Stimulated activated CD8-positive, alpha-beta memory T cell treated with anti-CD3 and anti-CD28 coated beads, Interleukin-2, amount 100 ng/mL, for 1 hour (primary cell): ENCODE measurements at regions not wholly inside any gene's neighbourhood (a gene's known extent, or its start where the extent isn't known, plus 50 kb on each side); places are given as distances from the start of the nearest gene placed in this dataset.

ENCODE experiments used
- DNase-seq, 2 donors: peaks; one replicate each; pipeline ENCODE4 v3.0.0-alpha.2; 2020; ENCODE audit warnings: low read depth in 2 of 2

- no peak for DNase-seq
These were observed 866.6 kb downstream of the BRD1 start for GRCh38 chr22:48960980-48961660.

- no peak for DNase-seq
These were observed 867.1 kb downstream of the BRD1 start for GRCh38 chr22:48960576-48960975.

DNA sequence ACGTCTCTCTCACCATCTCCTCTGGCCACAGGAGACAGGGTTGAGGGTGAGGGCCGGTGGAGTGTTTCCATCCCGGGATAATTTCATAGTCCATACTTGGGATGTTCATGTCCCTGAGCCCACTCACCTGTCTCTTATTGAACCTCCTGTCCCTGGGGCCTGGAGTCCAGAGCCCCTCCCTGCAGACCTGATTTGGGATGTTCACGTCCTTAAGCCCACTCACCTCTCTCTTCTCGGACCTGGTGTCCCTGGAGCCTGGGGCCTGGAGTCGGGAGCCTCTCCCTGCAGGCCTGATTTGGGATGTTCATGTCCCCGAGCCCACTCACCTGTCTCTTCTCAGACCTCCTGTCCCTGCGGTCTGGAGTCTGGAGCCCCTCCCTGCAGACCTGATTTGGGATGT, 868.2 kb downstream of the BRD1 start:
- no peak for DNase-seq

DNA sequence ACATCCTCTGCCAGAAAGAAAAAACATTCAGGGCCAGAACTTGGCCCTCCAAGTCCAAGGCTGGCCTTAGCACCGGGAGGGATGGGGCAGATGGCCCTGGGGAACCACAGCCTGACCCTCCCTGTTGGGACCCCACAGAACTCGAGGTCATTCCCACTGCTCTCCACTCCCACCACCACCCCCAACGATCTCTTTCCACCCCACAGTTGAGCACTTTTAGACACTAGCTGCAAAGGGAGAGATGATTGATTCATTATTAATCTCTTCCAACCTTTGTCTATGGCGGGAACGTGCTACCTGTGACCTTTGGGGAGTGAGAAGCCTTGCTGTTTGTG, 869.7 kb downstream of the BRD1 start:
- no peak for DNase-seq

DNA sequence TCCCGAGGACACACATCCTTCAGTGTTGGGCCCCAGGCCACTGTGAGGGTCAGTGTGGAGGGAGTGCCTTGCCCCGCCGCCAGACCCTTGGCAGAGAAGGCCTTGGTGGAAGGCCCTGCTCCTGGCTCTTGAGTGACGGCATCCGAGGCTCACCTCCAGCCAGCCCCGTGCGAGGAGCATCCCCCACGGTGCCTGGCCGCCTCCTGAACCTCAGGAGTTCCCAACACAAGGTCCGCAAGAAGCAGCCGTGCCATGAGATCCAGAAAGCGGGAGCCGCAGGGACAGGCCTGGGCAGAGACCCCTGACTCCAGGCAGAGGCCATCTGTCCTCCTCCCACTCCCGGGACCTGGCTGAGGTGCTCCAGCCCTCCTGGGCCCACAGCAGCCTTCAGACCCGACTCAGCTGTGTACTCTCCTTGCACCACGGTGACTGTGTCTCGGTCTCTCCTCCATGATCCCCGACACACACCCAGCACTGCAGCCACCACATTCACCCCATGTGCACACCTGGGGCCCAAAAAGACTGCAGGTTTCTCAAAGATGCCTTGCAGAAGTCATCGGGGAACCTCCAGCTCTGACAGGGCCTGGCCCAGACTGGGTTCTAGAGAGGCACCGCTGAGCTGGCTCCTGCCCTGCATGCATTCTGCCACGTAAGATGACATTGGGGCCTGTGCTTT, 870.2 kb downstream of the BRD1 start:
- no peak for DNase-seq

DNA sequence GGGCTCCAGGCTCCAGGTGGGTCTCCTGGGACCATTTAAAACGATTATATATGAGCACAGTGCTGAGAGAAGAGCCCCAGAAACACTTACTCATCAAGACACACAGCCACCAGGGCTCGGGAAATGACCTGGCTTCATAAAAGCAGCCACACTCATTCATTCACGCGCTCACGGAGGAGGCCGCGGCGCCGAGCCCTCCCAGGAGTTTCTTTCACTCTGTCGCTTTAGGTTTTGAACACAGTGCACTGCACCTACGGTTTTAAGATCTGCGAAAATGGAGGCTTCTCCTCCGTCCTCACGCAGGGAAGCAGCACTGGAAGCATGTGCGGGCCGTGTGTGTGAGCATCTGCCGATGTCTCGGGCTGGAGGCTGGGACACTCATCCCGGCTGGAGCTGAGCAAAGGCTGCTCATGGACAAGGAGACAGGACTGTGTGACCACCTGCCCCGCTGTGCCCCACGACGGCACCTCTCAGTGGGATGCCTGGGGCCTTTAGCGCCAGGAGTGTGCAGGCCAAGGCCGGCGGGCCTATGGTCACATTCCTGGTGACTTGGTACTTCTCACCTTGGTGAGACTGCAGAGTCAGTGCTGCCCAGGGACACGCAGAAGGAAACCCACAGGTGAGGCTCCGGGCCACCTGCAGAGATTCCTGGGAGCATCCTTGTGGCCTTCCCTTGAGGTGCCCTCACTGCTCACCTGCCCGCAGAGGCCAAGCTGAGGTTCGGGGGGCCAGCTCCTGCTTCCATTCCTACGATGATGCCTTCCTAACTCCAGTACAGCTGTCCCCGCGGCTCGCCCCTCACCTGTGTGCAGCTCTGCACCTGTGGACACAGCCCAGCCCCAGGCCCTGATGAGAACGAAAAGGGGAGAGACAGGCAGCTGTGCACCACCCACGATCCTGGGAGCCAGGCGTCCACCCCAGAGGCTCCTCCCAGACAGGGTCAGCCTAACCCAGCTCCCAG, 872.0 kb downstream of the BRD1 start:
- DNase-seq = no peak

DNA sequence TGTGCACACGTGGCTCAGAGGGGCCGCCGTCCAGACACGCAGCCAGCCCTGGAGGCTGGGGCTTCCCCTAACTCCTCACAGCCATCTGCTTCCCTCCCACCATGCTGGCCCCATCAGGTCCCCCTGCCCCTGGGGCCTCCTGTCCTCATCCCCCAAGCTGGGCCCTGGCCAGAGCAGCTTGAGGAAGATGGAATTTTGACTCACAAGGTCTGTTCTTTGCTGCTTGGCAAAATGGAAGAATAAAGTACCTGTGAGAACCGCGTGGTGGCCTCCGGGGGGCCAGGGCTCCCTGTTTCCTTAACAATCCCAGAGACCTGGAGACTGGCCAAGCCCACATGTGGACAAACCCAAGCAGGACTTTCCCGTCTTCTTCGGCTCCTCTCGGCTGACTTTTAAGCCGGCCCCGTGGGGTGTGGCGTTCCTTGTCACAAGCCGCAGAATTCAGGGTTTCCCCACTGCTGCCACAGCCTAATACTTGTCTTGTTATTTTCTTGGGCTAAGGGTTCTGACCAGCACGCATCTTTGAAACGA, 872.8 kb downstream of the BRD1 start:
- DNase-seq = no peak

DNA sequence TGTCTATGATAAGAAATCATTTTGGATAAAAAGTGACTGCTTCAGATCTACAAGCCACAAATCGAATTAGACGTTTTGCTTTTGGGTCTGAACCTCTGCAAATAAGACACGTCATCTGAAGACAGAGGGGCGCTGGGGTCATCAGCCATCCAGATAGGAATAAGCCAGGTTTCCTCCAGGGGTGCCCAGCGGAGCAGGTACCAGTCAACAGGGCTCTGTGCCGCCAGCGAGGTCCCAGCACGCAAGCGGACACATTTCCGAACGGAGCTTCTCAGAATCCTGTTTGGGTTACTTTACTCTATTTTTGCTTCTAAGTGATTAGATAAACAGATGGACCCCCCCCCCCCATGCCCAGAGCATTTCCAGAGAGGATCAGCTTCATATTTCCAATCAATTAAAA, 873.8 kb downstream of the BRD1 start:
- DNase-seq = no peak

DNA sequence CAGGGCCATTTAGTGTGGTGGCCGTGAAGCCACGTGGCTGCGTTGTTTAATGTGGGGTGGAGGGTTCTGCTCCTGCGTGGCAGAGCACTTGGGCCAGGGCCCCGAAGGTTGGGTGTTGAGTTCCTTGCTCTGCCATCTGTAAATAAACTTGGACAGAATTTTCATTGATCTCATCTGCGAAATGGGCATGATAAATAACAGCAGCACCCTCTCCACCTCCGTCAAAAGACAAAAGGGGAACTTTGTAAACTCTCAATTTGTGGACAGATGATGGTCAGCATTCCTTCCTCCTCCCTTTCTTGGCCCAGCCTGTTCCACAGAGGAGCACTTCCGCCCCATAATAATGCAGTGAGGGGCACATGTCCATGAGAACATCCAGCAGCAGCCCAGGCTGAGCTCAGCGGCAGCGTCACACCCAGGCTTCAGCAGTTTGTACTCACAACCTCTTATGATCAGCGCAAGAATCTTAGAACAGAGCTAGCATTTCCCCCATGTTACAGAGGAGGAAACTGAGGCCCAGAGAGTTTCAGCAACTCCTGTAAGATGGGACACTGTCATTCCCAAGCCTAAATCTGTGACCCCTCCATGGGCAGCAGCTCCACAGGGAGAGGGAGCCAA, 874.5 kb downstream of the BRD1 start:
- no peak for DNase-seq

DNA sequence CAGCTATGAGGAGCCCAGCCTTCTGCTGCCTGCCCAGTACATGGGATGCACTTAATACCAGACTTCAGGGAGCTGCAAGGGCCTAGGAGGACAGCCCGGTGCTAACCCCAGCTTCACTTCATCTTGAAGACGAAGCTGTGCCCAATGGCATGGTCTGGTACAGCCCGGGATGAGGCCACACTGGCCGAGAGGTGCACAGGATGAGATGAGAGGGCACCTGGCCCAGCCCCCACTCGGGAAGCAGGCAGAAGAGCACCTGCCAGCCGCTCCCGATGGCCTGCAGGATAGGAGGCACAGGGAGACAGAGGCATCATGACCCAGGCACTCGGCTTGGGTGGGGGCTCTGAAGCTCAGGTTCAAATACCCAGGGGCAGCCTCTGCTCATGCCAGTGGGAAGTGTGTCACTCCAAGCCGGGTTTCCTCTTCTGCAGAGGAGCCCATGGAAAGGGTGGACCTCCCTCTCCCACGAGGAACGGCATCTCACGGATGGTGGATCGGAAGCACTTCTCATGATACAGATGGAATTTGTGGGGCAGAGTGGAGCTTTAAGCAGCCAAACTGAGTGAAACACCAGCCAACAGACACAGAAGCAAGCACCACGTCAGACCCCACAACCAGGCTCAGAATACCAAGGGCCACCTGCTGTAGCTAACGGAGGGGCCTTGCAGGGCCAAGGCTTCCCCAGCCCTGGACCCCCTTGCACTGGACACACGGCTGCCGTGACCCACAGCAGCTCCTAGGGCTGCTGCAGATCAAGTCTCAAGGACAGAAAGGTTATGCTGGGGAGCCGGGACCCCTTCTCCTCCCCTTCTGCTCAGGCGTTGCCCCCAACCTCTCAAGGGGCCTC, 875.2 kb downstream of the BRD1 start:
- no peak for DNase-seq

DNA sequence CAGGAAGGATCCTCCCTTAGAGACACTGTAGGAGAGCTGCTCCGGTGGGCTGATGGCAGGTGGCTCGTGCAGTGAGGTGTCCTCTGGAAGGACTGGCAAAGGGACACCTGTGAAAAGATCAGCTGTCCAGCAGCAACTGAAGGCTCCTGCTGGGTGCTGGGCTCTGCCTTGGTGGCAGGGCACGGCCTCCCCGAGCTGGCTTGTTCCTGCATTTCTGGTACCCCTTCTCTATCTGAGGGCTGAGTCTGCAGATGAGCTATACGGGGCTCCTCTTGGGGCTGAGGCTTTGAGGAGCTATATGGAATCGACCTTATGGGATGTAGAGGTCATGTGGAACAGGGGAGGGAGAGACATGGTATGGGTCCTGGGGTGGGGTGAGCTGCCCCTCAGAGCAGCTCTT, 875.8 kb downstream of the BRD1 start:
- no peak for DNase-seq

GRCh38 chr22:48950151-48950915, 877.3 kb downstream of the BRD1 start:
- no peak for DNase-seq

- DNase-seq = no peak
These were observed 878.1 kb downstream of the BRD1 start for GRCh38 chr22:48949375-48950149.

GRCh38 chr22:48948575-48949170, 879.0 kb downstream of the BRD1 start:
- DNase-seq = no peak

- no peak for DNase-seq
These were observed 880.0 kb downstream of the BRD1 start for GRCh38 chr22:48947636-48948035.

GRCh38 chr22:48945621-48946458, 881.8 kb downstream of the BRD1 start:
- no peak for DNase-seq

DNA sequence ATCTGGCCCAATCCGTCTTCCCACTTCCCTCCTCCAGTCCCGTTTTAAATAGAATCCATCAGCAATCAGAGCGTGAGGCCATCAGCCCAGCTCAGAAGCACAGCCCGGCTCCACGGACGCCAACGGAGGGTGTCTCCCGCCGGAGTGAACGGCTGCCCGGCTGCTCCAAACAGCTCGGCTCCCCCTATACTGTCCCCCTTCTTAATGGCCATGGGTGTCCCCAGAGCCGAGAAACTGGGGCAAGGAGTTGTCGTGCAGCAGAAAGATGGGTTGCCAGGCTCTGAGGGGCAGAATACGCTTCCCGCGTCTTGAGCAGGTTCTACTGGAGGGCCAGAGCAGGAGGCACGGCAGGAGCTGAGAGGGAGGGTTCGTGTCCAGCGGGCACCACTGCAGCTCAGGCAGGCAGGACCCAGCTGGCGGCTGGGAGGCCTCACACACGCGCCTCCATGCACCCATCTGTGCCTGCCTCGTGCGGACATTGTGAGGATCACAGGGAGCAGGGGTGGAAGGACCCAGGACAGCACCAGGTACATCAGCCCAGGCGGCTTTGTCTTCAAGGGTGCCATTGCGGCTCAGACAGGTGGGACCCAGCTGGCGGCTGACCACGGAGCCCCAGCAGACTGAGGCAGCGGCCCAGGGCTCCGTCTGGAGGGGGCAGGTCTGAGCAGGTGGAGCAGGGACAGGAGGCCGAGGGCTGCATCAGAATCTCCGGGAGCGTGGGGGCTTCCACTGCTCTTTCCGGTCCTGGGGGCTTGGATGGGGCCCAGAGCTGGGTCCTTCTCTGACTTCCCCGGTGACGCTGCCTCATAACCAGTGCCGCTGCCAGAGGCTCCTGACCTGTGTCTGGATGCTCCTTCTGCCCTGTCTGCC, 882.7 kb downstream of the BRD1 start:
- no peak for DNase-seq
